ENCODE measurements at regions not wholly inside any gene's neighbourhood (a gene's known extent, or its start where the extent isn't known, plus 50 kb on each side); places are given as distances from the start of the nearest gene placed in this dataset.

DNA sequence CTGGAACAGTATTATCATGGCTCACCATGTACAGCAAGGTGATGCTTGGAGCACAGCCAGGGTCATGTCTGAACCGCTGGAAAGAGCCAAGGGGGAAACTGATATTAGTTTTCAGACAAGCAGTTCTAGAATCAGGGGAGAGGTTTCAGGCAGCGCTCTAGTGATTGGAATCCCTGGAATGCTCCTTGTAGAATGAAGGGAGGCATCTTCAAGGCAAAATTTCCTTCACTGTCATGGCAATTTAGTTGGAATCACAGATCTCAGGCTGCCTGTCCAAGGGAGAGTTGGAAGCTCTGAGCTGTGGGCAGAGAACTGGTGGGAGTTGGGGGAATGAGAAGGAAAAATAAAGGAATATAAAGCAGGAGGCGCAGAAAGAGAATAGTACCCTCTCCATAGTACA, 737.1 kb downstream of the PTPRU start:
- DNase-seq, result no peak

DNA sequence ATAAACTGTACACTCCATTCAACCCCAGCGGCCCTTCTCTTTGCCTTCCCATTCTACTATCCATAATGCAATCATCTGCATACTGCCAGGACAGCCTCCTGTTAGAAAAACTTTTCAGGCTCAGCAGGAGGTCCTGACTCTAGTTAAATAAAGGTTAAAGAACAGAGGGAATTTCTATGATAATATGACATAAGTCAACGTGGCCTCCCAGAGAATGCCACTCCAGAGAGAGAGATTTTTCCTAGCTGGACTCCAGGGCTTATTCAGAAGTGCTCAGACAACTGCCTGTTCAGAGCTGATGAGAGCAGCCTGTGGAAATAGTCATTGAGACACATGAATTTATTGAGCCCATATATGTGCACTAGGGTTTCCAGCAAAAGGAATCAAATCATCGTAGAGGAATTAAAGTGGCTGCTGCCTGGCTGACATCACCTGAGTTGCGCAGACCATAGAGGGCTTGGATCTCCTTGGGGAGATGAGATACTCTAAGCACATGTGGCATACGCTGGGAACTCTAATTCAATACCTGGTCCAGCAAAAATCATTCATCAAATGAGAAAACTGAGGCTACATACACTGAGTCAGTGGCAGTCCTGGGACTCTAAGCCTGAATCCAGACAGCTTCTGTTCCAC, 736.2 kb downstream of the PTPRU start:
- no peak for DNase-seq

DNA sequence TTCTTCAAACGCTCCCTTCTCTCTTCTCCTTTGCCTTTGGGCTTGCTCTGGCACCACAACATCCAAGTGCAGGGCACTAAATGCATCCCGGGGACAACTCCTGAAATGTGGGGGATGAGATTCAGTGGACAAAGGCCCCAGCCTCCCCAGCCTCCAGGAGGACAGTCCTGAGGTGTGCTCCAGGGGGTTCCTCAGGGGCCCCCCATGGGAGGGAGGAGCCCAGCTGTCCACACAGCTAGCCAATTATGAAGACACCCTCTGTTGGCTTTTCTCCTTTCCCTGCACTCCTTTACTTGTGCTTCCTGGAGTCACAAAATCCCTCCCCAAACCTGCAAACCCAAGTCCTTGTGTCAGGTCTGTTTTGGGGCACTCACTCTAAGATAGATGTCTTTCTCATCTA, 735.4 kb downstream of the PTPRU start:
- DNase-seq, result no peak

DNA sequence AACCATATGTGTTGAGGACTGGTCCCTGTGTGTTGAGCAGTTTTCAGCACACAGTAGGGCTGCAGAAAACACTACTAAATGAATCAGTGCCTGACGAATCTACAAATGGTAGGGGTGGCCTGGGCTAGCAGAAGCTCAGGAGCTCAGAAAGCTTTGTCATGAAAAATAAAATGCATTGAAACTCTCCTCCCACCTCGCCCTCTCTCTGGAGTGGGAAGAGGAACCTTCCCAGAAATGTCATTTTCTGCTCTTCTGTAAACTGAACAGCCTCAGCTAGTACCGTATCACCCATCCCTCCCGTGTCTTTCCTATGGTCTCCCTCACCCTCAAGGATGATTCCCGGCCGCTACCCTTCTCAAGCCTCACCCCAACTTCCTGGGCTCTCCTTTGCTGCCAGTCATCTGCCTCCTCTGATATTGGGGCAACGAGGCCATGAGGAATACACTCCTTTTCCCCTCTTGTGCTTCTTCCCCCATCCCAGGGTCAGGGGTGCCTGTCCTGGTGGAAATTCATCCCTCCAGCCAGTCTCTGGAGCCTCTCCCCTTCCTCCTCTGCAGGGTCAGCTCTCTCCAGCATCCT, 734.5 kb downstream of the PTPRU start:
- no peak for DNase-seq

DNA sequence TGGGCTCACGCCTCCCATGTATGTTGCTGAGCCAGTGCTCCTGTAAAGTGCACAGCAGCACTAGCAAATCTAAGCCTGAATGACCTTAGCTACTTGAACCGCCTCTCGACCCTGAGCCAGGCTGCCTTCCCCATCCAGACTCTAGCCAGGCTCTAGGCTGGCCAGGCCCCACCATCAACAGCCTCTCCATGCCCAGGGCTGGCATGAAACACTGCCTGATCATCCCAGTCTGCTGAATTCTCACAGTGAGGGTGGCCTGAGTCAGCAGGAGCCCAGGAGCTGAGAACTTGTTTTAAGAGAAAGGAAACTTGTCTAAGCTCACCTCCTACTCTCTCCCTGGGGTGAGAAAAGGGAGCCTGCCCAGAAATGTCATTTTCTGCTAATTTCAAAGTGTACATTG, 733.3 kb downstream of the PTPRU start:
- no peak for DNase-seq

DNA sequence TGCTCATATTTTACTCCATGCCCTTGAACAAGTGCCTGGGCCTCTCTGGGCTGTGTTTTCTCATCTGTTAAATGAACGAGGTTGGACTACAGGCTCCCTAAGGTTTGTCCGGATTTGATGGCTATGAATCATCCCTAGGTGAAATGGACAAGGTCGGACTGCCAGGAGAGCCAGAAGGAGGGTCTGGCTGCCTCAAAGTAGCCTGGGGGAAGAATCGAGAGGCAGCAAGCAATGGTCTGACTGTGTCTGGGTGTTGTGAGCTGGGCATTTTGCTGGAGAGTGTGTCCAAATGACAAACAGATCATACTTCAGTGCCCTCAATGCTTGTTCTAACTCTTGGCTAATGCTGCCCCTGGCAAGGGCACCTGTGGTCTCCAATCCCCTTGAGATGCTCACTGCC, 730.9 kb downstream of the PTPRU start:
- DNase-seq, result no peak

DNA sequence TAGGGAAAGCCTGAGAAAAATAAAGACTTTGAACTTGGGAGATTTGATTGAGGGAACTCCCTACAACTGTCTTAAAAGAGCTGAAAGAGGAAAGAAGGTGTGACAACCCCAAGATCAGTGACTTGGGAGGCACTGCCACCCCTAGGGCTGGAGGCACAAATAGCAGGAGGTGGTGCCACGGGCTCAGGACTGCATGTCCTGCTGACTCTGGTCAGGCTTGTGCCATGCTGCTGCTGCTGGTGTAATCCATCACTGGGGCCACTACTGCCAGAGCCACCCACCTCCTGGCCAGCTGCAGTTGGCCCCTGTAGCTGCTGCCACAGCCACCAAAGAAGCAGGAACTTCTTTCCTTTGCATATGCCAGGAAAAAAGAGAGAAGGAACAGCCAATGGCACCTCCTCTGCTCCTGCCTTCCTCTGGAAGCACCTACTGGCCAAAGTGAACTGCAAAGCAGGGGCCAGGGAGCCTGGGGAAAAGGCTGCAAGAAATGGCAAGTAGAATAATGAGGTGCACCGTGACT, 730.3 kb downstream of the PTPRU start:
- DNase-seq, result no peak

DNA sequence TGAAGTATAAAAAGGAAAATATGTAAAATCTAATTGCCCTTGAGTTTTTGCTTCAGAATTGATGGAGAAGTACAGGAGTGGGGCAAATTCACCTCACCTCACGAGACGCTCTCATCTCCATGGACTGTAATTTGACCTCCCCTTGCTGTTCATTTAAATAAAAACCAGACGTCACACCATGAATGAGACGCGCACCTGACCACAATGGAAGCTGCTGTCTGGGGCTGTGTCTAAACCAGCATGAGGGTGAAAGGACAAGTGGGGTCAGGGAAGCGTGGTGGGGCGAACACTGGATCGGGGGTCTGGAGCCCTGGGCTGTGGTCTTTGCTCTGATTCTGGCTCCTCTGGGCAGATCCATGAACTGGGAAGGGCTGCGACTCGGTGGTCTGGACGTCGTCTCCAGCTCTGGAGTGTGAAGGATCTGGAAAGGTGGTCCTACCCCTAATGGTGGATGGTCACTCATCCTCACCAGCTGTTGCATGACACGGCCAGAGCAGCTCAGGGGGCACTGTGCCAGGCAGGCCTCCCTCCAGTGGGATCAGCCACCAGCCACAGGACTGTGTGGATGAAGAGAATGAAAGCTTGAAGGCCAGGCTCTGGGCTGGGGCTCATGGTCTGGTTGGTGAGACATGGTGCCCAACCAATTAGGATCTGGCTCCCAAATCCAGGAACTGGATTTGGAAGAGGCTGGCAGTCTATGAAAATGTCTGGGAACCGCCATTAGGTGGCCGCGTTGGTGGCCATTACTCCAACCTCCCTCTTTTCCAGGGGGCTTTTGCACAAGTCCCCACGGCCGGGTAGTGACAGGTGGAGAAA, 728.6 kb downstream of the PTPRU start:
- DNase-seq, result no peak

DNA sequence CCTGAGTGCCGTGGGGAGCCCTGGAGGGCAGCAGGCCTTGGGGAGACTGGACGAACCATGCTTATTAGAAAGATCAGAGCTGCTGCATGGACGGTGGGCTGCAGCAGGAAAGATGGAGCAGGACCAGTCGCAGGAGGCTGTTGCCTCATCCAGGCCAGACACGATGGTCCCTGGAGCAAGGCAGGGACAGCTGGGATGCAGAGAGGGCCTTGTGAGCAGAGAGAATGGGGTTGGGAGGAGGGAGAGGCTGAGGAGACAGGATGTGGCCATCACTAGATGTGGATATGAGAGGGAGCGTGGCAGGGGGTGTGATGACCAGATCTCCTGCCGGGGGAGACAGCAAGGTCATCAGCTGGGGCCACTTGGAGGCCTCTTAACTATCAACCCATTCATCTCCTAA, 727.6 kb downstream of the PTPRU start:
- no peak for DNase-seq

DNA sequence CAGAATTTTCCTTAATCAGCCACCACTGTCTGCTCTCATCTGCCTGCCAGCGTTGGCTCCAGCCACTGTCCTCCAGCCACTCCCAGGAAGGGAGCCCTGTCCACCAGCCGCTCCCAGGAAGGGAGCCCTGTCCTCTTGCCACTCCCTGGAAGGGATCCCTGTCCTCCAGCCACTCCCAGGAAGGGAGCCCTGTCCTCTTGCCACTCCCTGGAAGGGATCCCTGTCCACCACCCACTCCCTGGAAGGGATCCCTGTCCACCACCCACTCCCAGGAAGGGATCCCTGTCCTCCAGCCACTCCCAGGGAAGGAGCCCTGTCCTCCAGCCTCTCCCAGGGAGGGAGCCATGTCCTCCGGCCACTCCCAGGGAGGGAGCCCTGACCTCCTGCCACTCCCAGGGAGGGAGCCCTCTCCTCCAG, 726.5 kb downstream of the PTPRU start:
- no peak for DNase-seq

DNA sequence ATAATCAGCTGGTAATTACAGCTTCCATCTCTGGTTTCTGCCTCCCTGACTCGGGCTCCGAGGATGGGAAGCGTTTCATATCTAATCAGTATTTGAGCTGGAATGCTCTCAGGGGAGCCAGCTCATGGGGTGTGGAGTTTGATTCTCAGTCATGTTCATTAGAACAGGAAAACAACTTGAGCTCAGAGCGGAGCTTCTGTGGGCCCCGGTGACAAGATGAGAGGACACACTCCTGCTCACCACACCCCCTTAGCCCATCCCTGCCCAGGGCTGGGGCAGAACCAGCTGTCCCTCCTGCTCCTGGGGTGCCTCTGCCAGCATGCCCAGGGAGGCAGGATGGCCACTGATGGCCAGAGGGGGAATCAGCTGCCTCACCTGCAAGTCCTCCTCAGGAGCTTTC, 726.0 kb downstream of the PTPRU start:
- no peak for DNase-seq

DNA sequence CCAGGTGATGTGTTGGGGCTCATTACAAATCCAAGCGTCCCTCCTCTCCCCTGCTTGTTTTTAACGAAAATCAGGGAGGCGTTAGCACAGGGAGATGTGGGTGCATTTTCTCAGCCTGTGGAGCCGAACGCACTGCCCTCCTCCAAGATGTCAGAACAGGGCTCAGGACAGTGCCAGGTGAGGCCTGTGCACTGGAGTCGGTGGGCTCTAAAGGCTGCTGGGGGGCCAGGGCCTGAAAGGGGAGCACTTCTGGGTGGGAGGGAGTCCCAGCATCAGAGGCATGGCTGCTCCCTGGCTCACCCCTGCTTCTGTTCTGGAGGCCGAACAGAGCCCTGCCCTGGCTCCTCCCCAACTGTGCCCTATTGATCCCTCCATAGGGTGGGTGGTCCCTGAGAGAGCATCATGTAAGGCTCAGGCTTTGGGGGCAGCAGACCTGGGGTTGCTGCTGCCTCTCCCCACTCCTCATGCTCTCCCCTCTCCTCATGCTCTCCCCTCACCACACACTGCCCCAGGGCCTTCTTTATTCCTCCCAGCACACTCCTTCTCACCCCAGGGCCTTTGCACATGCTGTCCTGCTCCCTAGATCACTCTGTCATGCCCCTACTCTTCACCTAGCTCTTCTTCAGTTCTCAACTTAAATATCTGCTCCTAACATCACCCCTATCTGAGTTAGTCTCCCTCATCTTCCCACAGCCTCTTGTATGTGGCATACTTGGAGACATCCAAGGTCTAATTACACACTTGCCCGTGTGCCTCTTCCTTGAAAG, 725.2 kb downstream of the PTPRU start:
- DNase-seq, result no peak

DNA sequence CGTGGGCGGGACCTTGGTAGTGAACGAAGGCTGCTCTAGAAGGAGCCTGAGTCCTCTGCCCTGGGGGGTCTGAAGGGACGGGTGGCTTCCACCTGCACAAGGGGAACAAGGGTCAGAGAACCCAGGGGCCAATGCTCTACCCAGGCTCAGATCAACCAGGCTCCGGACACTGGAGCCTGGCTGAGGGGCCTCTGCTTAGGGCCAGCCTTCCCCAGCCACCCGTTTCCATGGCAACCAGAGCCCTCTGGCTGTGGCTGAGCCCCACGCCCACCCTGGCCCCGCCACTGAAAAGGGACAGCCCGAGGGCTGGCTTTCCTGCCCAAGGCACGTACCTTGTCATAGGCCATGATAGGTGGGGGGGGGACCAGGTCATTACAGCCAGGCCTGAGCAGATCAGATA, 724.6 kb downstream of the PTPRU start:
- no peak for DNase-seq

DNA sequence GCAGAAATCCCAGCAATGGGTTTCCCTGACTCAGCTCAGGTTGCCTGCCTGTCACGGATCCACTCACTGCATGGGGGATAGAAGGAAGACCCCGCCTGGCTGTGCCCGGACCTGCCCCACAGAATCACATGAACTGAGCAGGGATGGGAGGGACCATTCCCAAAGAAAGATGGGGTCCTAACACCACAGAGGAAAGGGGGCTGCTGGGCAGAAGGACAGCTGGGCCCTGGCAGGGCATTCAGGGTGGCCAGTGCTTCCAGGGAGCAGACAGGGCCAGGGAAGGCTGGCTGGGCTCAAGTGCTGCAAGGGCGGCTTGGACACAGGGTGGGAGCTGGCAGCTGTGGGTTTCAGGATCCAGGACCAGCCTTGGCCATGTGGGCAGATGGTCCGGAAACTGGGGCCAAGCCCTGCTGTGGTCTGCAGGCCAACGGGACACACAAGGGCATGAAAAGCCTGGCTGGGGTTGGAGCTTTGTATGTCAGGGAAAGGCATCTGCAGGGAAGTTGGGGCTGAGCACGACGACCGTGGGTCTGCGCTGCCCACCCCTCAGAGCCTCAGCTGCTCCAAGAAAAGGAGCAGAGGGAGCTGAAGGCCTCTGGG, 723.9 kb downstream of the PTPRU start:
- DNase-seq, result no peak

DNA sequence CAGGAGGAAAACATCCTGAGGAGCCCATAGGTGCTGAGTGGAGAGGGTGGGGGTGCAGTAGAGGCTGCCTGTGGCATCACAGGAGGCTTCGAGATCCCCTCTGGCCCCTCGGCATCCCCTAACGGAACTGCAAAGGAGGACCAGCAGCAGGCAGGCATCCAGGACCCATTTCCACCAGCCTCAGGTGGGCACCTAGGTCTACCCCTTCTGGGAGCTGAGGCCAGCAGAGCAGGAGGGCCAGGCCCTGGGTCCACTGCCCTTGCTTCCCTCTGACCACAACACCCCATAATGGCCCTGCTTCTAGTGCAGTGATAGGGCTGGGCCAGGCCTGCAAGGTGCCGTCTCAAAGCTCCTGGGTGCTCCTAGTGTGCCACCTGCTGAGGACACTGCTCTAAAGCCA, 723.0 kb downstream of the PTPRU start:
- DNase-seq, result no peak

DNA sequence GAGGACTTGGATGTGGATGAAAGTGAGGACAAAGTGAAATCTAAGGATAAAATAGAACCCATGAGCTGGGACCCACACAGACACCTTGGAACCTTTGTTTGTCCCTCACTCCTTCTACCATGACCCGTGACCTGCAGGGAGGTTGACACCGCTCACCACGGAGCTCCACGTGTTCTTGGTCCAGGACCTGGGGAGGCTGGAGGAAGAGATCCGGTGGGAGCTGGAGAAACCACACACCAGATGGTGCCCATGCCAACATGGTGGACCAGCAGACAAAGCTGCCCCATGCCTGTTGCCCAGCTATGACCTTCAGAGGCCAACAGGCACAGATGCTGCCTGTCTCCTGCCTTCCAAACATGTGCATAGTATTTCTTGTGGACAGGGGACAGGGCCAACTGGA, 721.9 kb downstream of the PTPRU start:
- DNase-seq, result no peak

DNA sequence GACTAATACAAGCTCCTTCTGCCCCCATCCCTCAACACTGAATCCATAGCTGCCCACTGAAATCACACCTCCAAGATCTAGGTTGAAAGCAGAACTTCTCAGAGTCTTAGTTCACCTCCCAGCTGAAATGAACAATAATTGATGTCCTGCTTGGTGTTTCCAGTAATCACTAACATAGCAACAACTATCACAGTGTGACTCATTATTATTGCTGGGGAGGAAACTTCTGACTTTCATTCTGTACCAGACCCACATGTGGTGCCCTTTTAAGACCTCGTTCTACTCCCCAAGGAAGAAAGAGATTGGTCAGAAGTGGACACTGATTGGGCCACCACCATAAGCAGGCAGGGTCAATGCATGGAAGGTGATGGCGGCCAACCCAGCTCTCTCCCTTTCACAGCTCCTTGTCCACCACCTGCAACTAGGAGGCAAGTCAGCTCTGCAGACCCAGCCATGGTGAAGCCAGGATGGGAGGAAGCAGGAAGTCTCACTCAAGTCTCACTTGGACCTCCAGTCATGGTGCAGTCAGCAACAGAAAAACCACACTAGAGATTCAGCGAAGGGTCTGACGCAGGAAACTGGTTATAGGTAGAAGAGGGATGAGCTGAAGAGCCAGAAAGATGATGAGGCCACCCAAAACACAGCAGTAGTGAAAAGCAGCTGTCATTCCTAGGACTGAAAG, 720.2 kb downstream of the PTPRU start:
- DNase-seq, result no peak

DNA sequence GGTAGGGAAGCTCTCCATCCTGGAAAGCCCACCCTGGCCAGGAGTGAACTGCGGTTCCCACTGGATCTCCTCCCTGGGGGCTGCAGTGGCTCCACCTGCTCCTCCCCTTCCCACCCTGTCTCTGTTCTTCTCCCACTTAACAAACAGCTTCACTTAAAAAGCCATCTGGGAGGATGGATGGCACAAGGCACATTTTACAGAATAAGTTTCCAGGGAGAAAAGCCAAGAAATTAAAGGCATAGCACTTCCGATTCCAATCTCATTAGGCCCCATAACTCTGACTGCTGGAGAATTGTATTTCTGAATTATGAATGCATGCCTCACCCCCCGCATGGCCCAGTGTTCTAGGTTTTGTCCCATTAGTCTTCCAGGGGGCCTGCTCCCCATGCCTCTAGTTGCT, 718.3 kb downstream of the PTPRU start:
- DNase-seq, result no peak

DNA sequence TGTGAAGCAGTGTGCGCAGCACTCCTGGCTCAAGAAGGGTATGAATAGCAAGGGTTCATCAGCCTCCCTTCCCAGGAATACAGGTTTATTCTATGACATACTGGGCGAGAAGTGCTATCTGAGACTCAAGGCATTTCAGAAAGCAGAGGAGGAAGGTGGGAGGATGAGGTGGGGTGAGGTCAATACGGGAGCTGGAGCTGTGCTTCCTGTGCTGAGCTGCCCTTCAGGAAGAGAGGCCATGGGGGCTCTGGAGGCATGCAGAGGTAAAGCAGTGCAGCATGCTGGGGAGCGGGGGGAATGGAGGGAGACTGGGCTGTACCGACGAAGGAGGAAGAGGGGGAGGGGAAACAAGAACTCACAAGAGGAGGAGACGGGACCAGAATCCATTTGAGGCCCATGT, 717.6 kb downstream of the PTPRU start:
- no peak for DNase-seq

DNA sequence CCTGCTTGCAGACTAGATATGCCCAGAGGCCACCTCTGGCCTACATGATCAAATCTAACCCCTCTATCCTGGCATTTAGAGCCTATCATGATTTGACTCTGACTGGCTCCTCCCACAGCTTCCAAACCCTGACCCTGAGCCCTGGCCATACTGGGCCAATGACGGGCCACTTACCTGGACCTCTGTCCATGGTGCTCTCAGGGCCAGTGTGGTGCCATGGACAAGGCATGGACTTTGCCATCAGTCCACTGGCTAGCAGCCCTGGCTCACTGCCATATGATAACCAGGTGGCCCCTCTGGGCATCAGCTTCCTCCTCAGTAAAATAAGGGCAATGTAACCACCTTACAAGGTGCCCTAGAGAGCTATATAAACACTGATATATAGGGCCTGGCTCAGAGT, 713.4 kb downstream of the PTPRU start:
- no peak for DNase-seq

DNA sequence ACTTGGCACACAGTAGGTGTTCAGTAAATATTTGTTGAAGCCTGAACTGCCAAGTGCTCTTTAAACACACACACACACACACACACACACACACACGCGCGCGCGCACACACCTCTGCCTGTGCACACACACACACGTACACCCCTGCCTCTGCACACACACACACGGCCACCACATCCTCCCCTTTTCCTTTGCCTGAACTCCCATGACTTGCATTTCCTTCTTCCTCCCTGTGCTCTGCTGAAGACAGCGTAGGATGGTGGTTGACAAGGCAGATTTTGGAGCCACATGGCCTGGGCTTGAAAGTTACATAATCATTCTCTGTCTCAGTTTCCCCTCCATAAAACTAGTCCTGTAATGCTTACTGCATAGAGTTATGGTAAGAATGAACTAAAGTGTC, 712.3 kb downstream of the PTPRU start:
- no peak for DNase-seq

DNA sequence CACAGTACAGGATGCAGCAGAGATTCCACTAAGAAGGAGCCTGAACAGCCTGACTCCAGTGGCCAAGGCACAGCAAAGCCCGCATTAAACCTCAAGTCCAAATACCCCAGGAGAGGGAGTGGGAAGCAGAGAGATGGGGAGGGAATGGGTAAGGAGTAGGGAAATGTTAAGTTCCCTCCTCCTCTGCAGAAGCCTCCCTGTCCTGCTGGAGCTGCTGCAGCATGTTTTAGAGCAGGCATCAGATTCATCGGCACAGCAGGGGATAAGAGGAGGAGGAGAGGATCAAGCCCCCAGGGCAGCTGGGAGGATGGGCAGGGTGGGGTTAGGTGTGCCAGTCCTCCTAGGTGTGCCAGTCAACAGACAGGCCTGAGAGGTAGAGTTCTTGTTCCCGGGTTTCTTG, 709.7 kb downstream of the PTPRU start:
- DNase-seq, result no peak
